ENCODE measurements at regions not wholly inside any gene's neighbourhood (a gene's known extent, or its start where the extent isn't known, plus 50 kb on each side); places are given as distances from the start of the nearest gene placed in this dataset.

GRCh38 chr12:75913502-75914351, 117.8 kb downstream of the PHLDA1 start:
- H3K4me3 ChIP-seq: no peak overlapping the region
- intact Hi-C loops (cut with DNase I): loop anchor here (5.0 kb wide), 1 partner anchor 946 kb away; no protein-coding TSS in a partner anchor
- H3K36me3 ChIP-seq: no peaks in the 10 kb centered on the region
- H3K27ac ChIP-seq: no peak overlapping the region
- H3K9me3 ChIP-seq: no peaks in the 10 kb centered on the region
- DNase-seq (ENCODE audit: extremely low spot score in 2 of 2): no peak
- TF ChIP-seq POLR2A (IDR thresholded peaks at IDR 0.05) (no peak), CTCF (IDR thresholded peaks at IDR 0.05) (no peak), POLR2AphosphoS5 (IDR thresholded peaks at IDR 0.05; ENCODE audit: insufficient read depth in 1 of 2, low read depth in 1 of 2) (no peak)
- peaks cover 18% of the 10 kb centered on the region for H3K4me1 ChIP-seq
- no peaks in the 10 kb centered on the region for H3K27me3 ChIP-seq

- DNase-seq (ENCODE audit: extremely low spot score in 2 of 2): no peak
- no peaks in the 10 kb centered on the region for H3K27me3 ChIP-seq
- H3K4me1 ChIP-seq: peaks cover 19% of the 10 kb centered on the region
- intact Hi-C loops (cut with DNase I): loop anchor here (5.0 kb wide), 1 partner anchor 943 kb away; no protein-coding TSS in a partner anchor
- H3K36me3 ChIP-seq: no peaks in the 10 kb centered on the region
- H3K27ac ChIP-seq: peak overlapping the region; percentile 18
- H3K9me3 ChIP-seq: no peaks in the 10 kb centered on the region
- H3K4me3 ChIP-seq: no peak overlapping the region
- no peak for TF ChIP-seq POLR2A (IDR thresholded peaks at IDR 0.05)
- TF ChIP-seq CTCF (IDR thresholded peaks at IDR 0.05): no peak
- no peak for TF ChIP-seq POLR2AphosphoS5 (IDR thresholded peaks at IDR 0.05; ENCODE audit: insufficient read depth in 1 of 2, low read depth in 1 of 2)
These were observed 121.6 kb downstream of the PHLDA1 start for GRCh38 chr12:75909714-75910656.

GRCh38 chr12:75908961-75909605, 122.5 kb downstream of the PHLDA1 start:
- DNase-seq (ENCODE audit: extremely low spot score in 2 of 2): no peak
- H3K27ac ChIP-seq: peak overlapping the region; percentile 18
- no peaks in the 10 kb centered on the region for H3K27me3 ChIP-seq
- peaks cover 19% of the 10 kb centered on the region for H3K4me1 ChIP-seq
- no peaks in the 10 kb centered on the region for H3K9me3 ChIP-seq
- no peaks in the 10 kb centered on the region for H3K36me3 ChIP-seq
- intact Hi-C loops (cut with DNase I): no loop called here
- TF ChIP-seq POLR2AphosphoS5 (IDR thresholded peaks at IDR 0.05; ENCODE audit: insufficient read depth in 1 of 2, low read depth in 1 of 2) (no peak), CTCF (IDR thresholded peaks at IDR 0.05) (no peak), POLR2A (IDR thresholded peaks at IDR 0.05) (no peak)
- no peak overlapping the region for H3K4me3 ChIP-seq

GRCh38 chr12:75905922-75906321, 125.7 kb downstream of the PHLDA1 start:
- no peaks in the 10 kb centered on the region for H3K27me3 ChIP-seq
- DNase-seq (ENCODE audit: extremely low spot score in 2 of 2): no peak
- H3K27ac ChIP-seq: no peak overlapping the region
- no peaks in the 10 kb centered on the region for H3K36me3 ChIP-seq
- no peak overlapping the region for H3K4me3 ChIP-seq
- intact Hi-C loops (cut with DNase I): no loop called here
- TF ChIP-seq POLR2AphosphoS5 (IDR thresholded peaks at IDR 0.05; ENCODE audit: insufficient read depth in 1 of 2, low read depth in 1 of 2): no peak
- no peak for TF ChIP-seq POLR2A (IDR thresholded peaks at IDR 0.05)
- TF ChIP-seq CTCF (IDR thresholded peaks at IDR 0.05): no peak
- no peaks in the 10 kb centered on the region for H3K9me3 ChIP-seq
- peaks cover 19% of the 10 kb centered on the region for H3K4me1 ChIP-seq

Data from vagina (tissue), 2 donors.